NK-92 treated with Interleukin-12 subunit alpha and Interleukin-12 subunit beta, amount 100 ng/mL, for 24 hours (cell line): ENCODE measurements at regions not wholly inside any gene's neighbourhood (a gene's known extent, or its start where the extent isn't known, plus 50 kb on each side); places are given as distances from the start of the nearest gene placed in this dataset.

ENCODE experiments used
- DNase-seq: peaks from one replicate; lab custom pipeline; 2025; lab: John Stamatoyannopoulos, UW

DNA sequence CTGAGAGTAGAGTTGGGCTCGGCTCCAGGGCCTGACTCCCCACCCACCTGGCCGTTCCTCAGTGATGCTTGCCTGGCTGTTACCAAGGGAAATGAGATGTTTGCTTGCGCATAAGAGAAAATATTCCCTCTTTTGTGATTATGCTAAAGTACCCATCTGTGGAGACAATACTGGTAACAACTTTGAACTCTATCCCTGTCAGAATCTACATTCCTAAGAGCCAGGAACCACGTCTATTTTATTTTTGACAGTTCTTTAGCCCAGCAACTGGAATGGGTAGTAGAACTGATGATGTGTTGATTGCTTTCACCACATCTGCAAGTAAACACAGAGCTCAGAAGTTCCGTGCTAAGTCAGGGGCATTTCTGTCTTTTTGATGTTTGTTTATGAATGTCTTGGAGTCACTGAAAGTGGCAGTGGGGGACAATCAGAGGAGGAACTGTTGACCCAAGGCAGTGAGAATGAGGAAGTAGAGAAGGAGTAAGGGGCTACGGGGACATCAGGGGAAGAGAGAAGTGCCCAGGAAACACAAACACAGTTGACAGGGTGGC lies 348.3 kb upstream of the SOX11 start:
- no peak for DNase-seq

DNA sequence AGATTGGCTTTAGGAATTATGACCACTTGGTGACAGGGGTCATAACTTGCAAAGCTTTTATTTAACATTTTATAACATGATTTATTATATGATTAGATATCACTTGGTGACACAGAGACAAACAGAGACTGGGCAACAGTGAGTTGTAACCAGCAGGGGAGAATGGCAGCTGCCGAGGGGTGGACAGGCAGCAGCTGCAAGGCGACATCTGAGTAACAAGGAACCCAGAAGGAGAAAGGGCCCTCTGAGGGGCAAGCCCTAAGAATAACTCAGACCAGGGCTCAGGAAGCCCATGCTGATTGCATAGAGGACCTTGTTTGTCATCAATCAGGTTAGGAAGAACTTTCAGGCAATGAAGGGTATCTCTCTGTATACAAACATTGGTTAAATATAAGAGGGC lies 339.9 kb upstream of the SOX11 start:
- no peak for DNase-seq

DNA sequence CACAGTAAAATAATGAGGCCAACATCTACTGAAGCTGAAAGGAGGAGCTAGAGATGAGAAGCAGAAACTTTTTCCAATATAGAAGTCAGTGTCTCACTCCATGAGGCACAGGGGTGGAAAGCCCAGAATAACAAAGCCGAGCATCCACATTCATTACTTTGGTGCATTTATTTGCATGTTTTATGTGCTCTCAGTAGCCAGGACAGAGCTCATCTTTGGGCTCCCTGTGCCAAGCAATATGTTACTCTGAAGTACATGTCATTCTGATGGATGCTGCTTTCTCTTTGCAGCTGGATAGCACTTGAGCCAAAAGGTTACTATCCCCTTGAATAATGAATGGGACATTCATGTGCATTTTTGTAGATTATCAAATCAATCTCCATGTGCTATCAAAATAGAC lies 338.6 kb upstream of the SOX11 start:
- DNase-seq = no peak

DNA sequence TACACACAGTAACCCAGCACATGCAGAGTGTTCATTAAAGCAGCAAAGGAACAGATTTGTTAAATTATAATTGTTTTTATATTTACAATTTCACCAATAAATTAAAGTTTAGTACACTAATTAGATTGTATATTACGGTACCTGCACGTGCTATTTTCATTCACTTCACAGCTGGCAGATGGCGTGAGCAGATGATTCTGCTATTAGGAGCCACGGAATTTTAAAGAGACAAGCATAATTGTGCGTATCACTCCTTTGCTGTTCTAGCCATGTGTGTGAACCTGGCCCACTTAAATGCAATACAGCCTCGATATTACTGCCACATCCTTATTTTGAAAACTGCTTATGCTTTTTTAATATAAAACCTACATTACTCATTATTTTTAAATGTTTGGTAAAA lies 332.8 kb upstream of the SOX11 start:
- no peak for DNase-seq

DNA sequence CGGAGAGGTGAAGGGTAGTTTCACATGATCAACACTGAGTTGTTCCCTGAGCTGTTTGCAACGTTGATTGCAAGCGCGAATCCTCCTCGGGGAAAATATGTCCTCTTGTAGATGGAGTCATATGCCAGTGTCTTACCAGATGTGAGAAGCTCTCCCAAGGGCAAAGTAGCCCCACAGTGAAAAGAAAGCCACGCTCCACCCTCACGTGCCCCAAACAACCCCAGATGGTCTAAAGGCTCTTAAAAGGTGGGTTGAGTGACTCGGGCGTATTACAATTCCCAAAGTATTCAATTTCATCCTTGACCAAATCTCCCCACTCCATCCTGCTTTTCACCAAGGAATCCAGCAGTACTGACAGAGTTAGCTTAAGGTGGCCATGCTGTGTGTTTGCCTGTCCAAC lies 332.1 kb upstream of the SOX11 start:
- no peak for DNase-seq

DNA sequence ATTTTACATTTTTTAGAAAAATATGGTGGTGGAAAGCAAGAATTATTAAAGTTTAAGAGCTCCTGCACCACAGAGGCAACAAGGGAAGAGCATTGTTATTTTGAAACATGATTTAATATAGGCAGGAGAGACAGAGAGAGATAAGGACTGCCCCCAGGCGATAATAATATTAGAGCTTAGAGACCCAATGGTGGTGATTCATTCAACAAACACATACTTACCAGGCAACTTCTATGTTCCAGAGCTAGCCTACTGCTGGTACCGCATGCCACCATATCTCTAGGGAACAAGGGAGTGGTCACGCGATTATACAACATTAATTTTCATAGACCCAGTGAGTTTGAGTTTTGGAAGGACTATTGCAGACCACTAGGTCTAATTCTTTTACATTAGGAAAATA lies 327.8 kb upstream of the SOX11 start:
- no peak for DNase-seq

DNA sequence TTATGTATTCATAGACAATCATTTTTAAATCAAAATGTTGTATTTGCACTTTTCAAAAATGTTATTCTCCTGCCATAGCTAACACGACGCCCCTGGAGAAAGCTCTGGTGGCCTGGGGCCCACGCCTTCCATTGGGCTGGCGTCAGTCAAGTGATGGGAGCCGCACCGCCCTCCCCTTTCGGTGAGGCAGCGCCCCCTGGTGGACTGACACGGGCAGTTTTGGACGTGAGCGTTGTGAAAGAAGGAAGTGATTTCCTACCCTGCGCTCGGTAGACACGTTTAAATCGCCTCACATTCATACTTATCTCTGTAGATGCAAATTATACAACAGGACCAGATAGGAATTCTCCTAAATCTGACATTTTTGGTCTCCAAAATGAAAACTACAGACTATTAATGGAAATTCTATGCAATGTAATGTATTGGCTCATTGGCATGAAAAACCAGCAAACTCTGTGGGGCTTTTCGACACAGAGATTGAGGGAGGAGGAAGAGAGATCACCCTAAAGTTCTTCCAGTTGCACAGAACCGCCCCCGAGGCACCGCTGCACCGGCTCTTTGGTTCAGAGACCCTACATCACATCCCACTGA lies 326.2 kb upstream of the SOX11 start:
- no peak for DNase-seq

DNA sequence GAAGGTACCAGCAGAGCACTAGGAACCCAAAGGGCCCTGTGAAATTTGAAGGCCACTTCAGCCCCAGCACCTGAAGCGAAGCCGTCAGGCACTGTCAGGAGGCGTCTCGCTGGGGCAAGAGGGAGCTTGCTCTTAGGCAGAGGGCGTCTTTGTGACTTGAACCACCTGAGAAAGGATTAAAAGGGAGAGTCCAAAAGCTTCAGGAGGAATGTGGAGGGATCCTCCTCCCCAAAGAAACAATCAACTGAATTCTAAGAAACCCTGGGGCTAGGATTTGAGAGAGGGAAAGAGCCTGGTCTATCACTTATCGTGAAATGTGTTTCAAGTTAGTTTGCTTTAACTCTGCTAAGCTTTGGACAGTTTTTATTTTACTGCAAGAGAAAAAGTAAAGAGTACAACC lies 324.9 kb upstream of the SOX11 start:
- no peak for DNase-seq

DNA sequence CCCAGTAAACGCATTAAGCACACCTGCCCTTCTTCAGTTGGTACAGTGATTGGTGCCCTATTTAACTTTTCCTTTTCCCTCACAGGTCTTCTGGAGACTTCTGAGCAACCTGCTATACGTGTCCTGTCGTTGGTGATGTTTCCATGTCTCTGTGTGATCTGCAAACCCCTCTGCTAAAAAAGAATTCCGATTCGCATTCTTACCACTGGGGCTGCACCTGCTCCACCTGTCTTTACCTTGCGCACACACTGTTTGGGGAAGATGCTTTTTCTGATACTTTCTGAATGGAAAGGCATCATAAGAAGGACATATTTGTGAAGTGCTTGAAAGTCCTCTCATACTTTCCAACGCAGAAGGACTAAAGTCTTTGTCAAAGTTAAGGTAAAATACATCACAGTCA lies 323.9 kb upstream of the SOX11 start:
- no peak for DNase-seq

DNA sequence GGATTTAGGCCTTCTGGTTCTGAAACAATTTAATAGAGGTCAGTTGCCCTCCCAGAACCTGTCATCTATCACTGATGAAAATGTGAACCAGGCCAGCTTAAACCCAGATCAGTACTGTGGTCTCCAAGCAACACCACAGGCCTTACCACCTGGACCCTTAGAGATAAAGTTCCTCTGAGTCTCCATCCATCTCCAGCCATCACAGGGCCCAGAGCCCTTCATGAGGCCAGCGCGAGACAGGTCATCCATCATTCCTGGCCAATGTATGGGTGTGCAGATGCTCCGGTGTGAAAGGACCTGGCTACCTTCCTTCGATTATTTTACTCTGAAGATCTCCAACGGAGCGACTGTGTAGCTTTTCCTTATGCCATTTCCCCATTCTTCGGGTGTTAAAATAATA lies 322.7 kb upstream of the SOX11 start:
- DNase-seq = no peak

DNA sequence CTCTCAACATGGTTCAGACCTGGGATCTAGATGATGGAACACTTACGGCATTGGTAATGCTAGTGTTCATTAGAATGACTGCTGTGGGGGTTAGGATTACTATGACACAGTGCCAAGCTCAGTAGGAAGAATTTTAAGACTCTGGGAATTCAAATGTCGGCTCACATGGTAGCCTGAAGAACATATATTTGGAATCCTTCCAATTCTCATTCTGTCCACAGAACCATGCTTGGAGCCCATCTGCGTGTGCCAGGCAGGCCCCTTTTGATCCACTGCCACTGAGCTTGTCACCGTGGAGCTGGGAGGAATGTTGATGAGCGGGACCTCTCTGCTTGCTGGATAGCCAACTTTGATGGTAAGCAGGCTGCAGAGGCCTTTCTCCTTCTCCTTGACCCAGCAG lies 322.0 kb upstream of the SOX11 start:
- no peak for DNase-seq

DNA sequence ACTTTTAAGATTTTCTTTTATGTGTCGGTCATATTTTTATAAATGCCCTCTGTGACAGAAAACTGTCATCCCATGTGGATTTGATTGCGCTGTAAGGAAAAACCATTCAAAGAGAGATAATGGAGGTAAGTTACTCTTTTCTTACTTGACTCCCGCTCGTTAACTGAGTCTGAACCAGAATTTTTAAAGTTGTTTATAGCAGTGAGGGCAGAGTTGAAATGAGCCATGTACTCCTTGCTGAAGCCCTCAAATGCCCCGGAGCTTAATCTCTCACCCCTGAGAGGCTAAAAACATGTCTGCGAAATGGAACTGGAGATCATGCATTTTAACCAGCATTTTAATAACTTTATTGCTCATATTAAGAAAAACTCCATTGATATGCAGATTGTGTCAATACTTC lies 320.0 kb upstream of the SOX11 start:
- DNase-seq = no peak

DNA sequence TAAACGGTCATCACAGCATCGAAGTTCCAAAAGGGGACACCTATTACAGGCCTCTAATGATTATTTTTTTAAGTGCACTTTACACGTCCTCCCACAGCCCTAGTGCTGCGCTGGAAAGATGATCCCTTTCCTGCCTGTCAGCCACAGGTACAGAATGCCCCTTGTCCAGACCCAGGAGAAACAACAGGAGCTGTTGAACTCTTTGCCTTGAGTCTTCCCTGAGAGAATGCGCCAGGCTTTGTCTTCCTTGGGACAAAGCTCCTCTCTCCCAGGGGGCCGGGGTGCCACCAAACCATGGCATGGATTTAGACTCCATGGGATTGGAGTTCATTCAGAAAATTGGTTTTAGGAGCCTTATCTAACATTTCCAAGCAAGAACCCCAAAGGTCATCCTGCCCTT lies 319.0 kb upstream of the SOX11 start:
- no peak for DNase-seq

DNA sequence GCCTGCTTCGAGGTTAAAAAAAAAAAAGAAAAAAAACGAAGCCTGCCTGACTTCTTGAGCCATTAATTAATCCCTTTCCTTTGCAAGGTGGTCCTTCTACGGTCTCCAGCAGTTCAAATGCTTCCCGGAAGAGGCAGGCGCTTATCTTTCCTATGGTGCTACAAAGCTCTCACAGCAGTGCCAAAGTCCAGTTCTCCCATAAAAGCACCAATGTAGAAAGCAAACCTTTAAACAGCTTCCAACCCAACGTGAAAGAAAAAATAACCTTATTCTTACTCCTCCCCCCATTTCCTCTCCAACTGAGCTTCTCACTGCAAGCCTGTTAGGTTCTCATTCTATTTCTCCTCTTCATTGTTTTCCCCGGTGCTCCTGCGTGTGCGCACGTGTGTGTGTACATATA lies 317.4 kb upstream of the SOX11 start:
- DNase-seq = no peak

DNA sequence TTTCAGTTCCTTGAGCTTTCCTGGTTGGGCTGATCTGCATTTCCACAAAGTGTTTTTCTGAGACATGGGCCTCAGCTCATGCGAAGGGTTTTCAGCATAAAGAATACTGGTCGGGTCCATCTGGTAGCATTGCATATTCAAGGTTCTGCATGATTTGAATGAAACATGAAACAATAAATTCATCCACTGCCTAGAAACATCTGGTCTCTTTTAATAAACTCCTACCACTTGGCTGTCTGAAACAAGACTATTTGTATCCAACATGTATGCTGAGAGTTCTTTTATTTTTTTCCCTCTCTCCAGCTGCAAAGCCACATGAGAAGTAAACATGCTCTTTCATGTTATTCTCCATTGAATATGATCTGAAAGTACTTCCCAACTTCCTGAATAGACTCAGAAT lies 314.9 kb upstream of the SOX11 start:
- no peak for DNase-seq

DNA sequence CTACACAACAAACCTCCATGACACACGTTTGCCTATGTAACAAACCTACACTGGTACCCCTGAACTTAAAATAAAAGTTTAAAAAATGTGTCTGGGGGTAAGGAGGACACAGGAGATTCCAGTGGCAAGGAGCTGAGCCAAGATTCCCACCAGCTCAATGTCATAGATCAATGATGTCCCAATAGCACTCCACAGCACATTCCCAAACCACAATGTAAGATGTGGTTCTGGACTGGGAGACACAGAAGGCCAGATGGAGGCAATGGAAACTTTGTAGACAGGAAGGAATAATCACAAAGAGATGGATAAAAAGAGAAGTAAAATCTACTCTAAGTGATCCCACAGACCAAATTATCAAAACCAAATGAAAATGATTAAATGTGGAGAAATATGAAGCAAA lies 312.4 kb upstream of the SOX11 start:
- DNase-seq = no peak

DNA sequence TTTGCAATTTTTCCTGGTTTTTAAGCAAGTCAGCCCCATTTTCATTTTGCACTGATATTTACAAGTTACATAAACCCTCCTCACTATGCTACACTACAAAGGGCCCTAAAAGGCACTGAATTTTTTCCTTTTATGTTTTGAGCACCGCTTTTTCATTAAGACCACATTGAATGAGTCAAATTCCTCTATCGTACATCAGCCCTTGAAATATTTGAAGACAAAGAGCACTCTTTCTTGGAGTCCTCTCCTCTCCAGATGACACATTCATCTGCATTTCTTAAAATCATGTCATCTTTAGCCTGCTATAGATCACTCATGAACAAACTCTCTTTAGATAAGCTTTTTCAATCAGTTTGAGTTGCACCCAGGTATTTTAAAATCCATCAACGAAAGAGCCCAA lies 306.6 kb upstream of the SOX11 start:
- no peak for DNase-seq

DNA sequence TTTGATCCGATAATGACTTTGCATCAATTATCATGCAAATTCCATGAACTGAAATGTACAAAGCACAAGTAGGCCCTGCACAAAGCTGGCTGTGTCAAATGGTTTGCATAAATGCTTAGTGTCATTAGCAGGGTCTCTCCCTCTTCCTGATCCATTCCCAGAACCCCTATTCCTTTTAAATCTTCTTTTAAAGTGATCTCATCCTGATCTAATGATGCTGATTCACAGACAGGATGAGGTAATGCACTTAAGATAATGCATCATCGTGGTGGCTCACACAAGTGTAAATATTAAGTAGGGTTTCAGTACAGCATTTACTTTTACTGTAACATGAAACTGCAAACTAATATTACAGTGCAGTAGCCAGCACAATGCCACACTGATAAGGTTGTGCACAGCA lies 304.8 kb upstream of the SOX11 start:
- no peak for DNase-seq

DNA sequence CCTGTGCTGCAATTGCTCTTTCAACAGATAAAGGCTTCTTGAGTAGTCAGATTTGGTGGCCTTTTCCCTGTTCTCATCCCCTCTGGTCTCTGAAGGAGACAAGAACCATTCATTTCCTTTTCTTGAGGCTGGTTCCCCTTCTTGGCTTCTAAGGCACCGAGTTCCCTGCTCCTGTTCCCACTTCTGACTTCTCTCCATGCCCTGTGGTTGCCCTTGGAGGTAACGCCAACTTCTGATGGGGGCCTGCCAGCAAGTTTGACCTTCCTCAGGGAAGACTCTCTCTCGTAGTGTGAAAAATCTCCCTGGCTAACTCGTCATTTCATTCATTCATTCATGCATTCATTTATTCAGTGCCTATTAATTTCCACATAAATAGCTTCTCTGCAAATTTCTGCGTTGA lies 302.4 kb upstream of the SOX11 start:
- DNase-seq = no peak

DNA sequence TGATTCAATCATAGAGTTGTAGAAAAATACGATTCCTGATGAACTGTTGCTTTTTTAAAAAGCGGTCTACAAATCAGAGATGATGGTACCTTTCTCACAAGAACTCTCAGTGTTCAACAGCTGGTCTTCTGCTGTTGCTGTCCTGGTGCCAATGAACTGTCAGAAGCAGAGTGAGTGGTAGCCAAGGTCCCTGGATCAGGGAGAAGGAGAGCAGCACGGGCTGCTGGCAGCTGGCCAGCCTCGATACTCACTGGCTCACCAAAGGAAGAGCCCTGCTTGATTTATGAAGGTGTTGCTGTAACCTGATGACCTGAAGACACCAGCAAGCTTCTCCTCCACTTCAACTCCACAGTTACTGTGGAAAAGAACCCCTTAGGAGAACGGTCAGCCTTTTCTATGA lies 300.8 kb upstream of the SOX11 start:
- no peak for DNase-seq

DNA sequence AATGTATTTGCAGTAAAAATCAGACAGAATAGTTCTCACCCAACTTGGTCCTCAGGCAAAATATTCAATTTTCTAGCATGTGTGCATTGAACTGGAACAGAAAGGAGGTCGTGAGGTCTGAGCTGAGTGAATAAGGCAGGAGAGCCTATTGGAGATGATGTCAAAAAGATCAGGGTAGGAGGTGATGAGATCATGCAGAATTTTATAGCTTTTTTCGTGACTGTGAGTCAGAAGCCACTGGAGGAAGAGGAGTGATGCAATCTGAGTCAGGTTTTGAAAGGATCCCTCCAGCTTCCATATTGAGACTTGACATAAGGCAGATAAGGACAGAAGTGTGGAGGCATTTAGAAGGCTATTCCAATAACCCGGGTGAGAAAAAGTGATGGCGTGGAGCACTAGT lies 299.5 kb upstream of the SOX11 start:
- DNase-seq = no peak

DNA sequence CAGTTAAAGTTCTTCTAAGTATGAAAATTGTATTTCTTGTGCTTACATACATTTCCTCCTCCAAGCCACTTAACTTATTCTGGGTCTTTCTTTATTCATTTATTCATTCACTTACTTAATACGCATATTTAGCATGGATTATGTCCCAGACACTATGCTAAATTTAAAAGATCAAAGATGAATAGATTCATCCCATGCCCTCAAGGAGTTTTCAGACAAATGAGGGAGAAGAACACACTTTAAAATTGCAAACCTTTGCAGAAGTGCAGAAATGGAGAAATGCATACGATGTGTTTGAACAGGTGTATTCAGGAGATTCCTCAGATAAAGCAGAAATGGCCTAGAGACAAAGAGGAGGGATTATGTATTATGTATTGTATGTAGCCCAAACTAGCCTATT lies 298.7 kb upstream of the SOX11 start:
- DNase-seq = no peak

DNA sequence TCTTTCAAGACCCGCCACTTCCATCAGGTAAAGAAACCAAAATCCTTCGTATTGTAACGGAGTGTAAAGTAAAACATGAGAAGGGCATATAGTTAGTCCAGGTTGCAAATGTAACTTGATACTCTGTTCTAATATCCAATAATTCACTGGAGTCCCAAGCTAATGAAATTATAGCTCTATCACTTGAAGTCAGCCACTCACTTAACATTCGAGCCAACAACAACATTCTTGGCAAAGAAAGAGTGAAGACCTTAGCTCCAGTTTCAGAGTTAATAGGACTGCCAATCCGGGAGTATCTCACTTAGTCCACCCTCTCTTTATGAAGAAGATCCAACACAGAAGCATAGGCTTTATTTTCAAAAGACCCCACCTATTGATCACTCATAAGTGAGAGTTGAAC lies 298.0 kb upstream of the SOX11 start:
- no peak for DNase-seq

DNA sequence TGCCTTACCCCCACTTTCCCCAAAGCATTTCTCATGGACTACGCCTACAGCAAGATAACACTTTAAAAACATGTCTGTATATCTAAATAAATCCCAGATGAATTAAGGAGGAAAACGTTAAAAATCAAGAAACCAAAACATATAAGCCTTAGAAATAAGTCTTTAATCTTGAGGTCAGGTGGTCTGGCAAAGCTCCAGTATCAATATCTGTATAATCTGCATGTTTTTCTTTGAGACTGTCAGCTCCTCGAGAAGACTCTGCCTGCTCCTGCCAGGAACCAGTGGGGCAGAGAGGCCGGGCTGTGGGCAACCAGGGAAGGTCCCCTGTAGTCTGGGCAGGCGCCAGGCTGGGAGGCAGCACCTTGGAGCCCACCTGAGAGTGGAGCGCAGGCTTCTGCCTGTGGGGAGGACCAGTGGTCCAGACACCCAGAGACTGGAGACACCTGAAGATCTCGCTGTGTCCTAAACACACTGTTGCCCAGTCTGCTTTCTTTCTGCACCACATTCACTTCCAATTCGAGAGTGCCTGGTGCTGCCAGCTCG lies 291.0 kb upstream of the SOX11 start:
- DNase-seq = no peak

DNA sequence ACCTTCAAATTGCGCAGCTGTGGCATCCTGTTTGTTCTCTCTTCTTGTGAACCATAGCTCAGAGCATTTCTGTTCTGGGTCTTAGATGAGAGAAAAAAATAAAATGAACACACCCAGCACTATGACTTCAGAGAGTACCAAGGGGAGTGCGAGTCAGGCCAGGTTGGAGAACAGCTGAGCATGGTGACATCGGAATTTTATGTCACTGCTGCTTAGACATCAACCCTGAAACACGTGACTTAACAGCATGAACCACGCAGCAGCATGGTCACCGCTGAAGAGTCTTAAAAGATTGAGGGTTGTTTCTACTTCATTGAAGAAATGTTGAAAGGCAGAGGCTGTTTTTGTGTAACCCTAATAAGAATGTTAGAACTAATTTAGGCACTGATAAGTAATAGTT lies 288.8 kb upstream of the SOX11 start:
- no peak for DNase-seq
